ENCODE measurements at regions not wholly inside any gene's neighbourhood (a gene's known extent, or its start where the extent isn't known, plus 50 kb on each side); places are given as distances from the start of the nearest gene placed in this dataset.
"Not testable (repeated sequence)": the region's sequence is repeated elsewhere in the genome, so short reads cannot be mapped to it uniquely, and the experiment has no call there.

GRCh38 chr6:77318256-77318655, 145.0 kb downstream of the HTR1B start:
- DNase-seq (ENCODE audit: insufficient read length): no peak
- TF ChIP-seq POLR2A (IDR thresholded peaks at IDR 0.05; ENCODE audit: low read depth, low read length): no peak
- no peak for TF ChIP-seq TAF1 (IDR thresholded peaks at IDR 0.05; ENCODE audit: borderline replicate concordance, low read depth, low read length)
- TF ChIP-seq POLR2AphosphoS5 (IDR thresholded peaks at IDR 0.05; ENCODE audit: low read depth, low read length): no peak

GRCh38 chr6:77313595-77313994, 149.7 kb downstream of the HTR1B start:
- TF ChIP-seq POLR2AphosphoS5 (IDR thresholded peaks at IDR 0.05; ENCODE audit: low read depth, low read length) (no peak), TAF1 (IDR thresholded peaks at IDR 0.05; ENCODE audit: borderline replicate concordance, low read depth, low read length) (no peak), POLR2A (IDR thresholded peaks at IDR 0.05; ENCODE audit: low read depth, low read length) (no peak)

More at GRCh38 chr6:77318256-77318655, 145.0 kb downstream of the HTR1B start:
- FAIRE-seq: no peak

GRCh38 chr6:77299931-77300330, 163.4 kb downstream of the HTR1B start:
- TF ChIP-seq POLR2A (IDR thresholded peaks at IDR 0.05; ENCODE audit: low read depth, low read length) (no peak), POLR2AphosphoS5 (IDR thresholded peaks at IDR 0.05; ENCODE audit: low read depth, low read length) (no peak), TAF1 (IDR thresholded peaks at IDR 0.05; ENCODE audit: borderline replicate concordance, low read depth, low read length) (no peak)
- DNase-seq (ENCODE audit: insufficient read length) (no peak), FAIRE-seq (no peak)

More at GRCh38 chr6:77313595-77313994, 149.7 kb downstream of the HTR1B start:
- FAIRE-seq (no peak), DNase-seq (ENCODE audit: insufficient read length) (no peak)

DNA sequence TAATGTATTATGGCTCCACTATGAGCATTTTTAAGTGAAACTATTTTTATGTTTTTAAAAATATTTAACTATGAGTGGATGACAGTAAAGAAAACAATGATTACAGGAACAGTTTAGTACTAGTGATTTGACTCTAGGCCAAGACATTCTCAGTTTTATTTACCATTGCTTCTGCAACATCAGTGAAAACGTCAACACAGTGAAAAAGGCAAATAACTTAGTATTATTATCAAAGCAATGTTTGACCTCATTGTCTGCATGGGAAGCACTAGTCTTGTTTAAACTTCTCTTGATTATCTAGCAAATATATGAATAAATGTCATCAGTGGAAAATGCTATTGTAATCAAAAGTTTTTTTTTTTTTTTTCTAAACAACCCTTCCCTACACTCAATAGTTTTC, 165.0 kb downstream of the HTR1B start:
- FAIRE-seq (no peak), DNase-seq (ENCODE audit: insufficient read length) (no peak)
- TF ChIP-seq POLR2AphosphoS5 (IDR thresholded peaks at IDR 0.05; ENCODE audit: low read depth, low read length) (no peak), POLR2A (IDR thresholded peaks at IDR 0.05; ENCODE audit: low read depth, low read length) (no peak), TAF1 (IDR thresholded peaks at IDR 0.05; ENCODE audit: borderline replicate concordance, low read depth, low read length) (no peak)

DNA sequence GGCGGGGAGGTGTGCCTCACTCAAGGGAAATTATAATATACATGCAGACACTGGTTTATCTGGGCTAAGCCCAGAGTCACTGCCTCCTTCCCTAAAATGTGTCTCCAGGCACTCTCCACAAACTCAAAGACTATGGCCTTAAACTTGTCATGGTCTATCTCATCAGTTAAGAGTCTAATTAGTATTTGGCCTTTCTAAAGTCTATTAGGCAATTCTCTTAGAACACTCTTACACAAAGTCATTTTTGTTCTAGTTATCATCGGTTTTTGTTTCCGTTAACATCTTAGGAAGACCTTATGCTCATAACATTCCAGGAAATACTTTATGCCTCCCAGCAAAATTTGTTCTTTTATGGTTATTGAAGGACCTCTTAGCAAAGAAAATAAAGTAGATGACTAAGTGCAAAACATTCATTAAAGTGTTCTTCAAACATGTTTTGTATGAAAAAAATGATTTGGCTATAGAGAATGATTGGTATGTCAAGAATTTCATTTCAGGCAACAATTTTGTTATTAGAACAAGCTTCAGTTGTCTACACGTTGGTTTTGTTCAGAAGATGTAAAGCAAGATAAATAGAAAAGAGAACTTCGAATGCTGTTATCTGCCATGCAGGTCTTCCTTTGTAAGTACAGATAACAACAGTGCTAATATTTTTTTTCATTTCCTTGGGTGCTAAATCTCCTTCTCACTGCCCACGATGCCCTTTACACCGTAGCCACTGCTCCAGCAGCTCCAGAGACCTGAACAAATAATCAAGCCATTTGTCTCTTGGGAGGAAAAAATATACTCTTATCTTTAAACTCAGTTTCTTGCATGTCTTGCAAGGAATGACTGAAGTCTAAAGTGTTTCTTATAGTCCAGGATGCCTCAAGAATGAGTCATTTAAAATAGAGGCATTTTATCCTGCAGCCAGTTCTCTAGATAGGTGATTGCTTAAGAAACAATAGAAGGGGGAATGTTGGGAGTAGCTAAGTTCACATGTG, 170.4 kb downstream of the HTR1B start:
- DNase-seq (ENCODE audit: insufficient read length) (no peak), FAIRE-seq (no peak)
- TF ChIP-seq POLR2AphosphoS5 (IDR thresholded peaks at IDR 0.05; ENCODE audit: low read depth, low read length) (no peak), POLR2A (IDR thresholded peaks at IDR 0.05; ENCODE audit: low read depth, low read length) (no peak), TAF1 (IDR thresholded peaks at IDR 0.05; ENCODE audit: borderline replicate concordance, low read depth, low read length) (no peak)

GRCh38 chr6:77290798-77291197, 172.5 kb downstream of the HTR1B start:
- TF ChIP-seq POLR2AphosphoS5 (IDR thresholded peaks at IDR 0.05; ENCODE audit: low read depth, low read length) (no peak), TAF1 (IDR thresholded peaks at IDR 0.05; ENCODE audit: borderline replicate concordance, low read depth, low read length) (no peak), POLR2A (IDR thresholded peaks at IDR 0.05; ENCODE audit: low read depth, low read length) (no peak)
- FAIRE-seq (no peak), DNase-seq (ENCODE audit: insufficient read length) (no peak)

DNA sequence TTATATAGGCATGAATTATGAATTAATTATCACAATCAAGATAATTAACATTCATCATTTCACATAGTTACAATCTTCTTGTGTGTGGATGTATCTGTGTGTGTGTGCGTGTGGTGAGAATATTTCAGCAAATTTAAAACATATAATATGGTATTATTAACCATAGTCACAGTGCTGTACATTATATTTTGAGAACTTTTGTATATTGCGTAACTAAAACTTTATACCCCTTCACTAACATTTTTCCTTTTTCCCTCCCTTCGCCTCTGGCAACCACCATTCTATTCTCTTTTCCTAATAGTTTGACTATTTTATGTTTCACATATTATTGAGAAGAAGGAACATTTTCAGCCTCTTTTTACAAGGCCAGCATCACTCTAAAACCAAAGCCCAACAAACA, 176.8 kb downstream of the HTR1B start:
- no peak for TF ChIP-seq TAF1 (IDR thresholded peaks at IDR 0.05; ENCODE audit: borderline replicate concordance, low read depth, low read length)
- no peak for TF ChIP-seq POLR2A (IDR thresholded peaks at IDR 0.05; ENCODE audit: low read depth, low read length)
- no peak for TF ChIP-seq POLR2AphosphoS5 (IDR thresholded peaks at IDR 0.05; ENCODE audit: low read depth, low read length)
- FAIRE-seq (no peak), DNase-seq (ENCODE audit: insufficient read length) (no peak)

- DNase-seq (ENCODE audit: insufficient read length): no peak
- FAIRE-seq: no peak
- TF ChIP-seq POLR2AphosphoS5 (IDR thresholded peaks at IDR 0.05; ENCODE audit: low read depth, low read length) (no peak), TAF1 (IDR thresholded peaks at IDR 0.05; ENCODE audit: borderline replicate concordance, low read depth, low read length) (no peak), POLR2A (IDR thresholded peaks at IDR 0.05; ENCODE audit: low read depth, low read length) (no peak)
Observed at GRCh38 chr6:77273929-77274328, 189.4 kb downstream of the HTR1B start.

- no peak for FAIRE-seq
- TF ChIP-seq TAF1 (IDR thresholded peaks at IDR 0.05; ENCODE audit: borderline replicate concordance, low read depth, low read length): no peak
- no peak for TF ChIP-seq POLR2A (IDR thresholded peaks at IDR 0.05; ENCODE audit: low read depth, low read length)
- TF ChIP-seq POLR2AphosphoS5 (IDR thresholded peaks at IDR 0.05; ENCODE audit: low read depth, low read length): no peak
- DNase-seq (ENCODE audit: insufficient read length): no peak
Observed at GRCh38 chr6:77264970-77265369, 198.3 kb downstream of the HTR1B start.

DNA sequence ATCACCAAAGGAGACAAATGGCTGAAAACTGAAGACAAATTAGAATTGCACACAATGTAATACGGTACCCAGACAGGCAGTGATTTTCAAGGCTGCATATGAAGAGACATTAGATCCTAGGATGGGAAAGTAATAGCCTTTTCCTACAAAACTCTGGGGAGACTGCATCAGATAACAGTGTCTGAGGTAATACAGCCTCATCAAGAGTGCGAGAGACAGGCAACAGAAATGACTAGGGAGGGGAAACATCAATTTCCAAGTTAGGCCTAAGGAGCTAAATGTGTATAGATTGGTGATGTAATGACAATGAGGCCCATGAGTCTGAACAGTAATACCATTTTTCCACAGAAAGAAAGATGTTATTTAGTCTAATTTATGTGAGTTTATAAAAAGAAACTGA, 200.3 kb downstream of the HTR1B start:
- DNase-seq (ENCODE audit: insufficient read length) (no peak), FAIRE-seq (no peak)
- TF ChIP-seq POLR2AphosphoS5 (IDR thresholded peaks at IDR 0.05; ENCODE audit: low read depth, low read length): no peak
- TF ChIP-seq TAF1 (IDR thresholded peaks at IDR 0.05; ENCODE audit: borderline replicate concordance, low read depth, low read length): no peak
- TF ChIP-seq POLR2A (IDR thresholded peaks at IDR 0.05; ENCODE audit: low read depth, low read length): no peak

DNA sequence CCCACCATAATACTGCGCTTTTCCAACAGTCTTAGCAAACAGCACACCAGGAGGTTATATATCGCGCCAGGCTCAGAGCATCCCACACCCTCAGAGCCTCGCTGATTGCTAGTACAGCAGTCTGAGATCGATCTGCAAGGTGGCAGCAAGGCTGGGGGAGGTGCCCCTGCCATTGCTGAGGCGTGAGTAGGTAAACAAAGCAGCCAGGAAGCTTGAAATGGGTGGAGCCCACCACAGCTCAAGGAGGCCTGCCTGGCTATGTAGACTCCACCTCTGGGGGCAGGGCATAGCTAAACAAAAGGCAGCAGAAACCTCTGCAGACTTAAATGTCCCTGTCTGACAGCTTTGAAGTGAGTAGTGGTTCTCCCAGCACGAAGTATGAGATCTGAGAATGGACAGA, 211.5 kb downstream of the HTR1B start:
- not testable (repeated sequence) for FAIRE-seq; DNase-seq (ENCODE audit: insufficient read length)

DNA sequence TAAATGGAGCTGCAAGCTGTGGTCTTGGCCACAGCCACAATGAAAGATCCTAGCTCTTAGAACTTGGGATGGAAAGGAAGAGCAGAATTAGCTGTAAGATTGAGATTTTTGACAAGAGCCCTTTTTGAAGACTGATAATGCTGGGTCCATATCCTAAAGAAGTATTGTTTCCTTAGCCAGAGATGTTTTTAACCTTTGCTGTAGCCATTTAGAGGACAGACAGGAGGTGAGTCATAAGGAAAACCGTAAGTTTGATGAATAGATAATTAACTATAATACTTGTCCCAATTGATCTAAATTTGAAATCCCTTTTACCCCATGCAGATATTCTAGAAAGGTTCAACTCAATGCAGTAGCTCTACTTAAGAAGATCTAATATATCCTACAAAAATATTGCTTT, 213.7 kb downstream of the HTR1B start:
- no peak for FAIRE-seq
- DNase-seq (ENCODE audit: insufficient read length): no peak
- TF ChIP-seq TAF1 (IDR thresholded peaks at IDR 0.05; ENCODE audit: borderline replicate concordance, low read depth, low read length) (no peak), POLR2A (IDR thresholded peaks at IDR 0.05; ENCODE audit: low read depth, low read length) (no peak)
